PC-9 (cell line): ENCODE measurements at regions not wholly inside any gene's neighbourhood (a gene's known extent, or its start where the extent isn't known, plus 50 kb on each side); places are given as distances from the start of the nearest gene placed in this dataset.

Source experiments
- BruUV-seq: library from RNA; stranded (reverse); fragments of 400-500 nt; replicated peaks from 2 replicates; lab custom pipeline; 2021; lab: Mats Ljungman, UMichigan
- CTCF ChIA-PET: fragments of 300-600 bp; sonication (Branson Sonifier 250); formaldehyde crosslinking; loops from one replicate; lab custom pipeline; 2022; ENCODE audit warnings: antibody characterized with exemption; lab: Charles Lee
- POLR2A ChIA-PET: fragments of 300-600 bp; sonication (Branson Sonifier 250); formaldehyde crosslinking; loops from one replicate; lab custom pipeline; 2022; ENCODE audit warnings: antibody characterized with exemption; ENCODE audit not compliant: unreplicated experiment; lab: Charles Lee
- DNase-seq, 2 experiments: peaks; one replicate each; pipeline versions ENCODE4 v3.0.0 to v3.0.0-alpha.2; 2015 to 2022; ENCODE audit warnings: mixed read lengths in 1 of 2
- H2AFZ ChIP-seq: fragments of 200-600 bp; sonication (generic); 2 replicates; pipeline ENCODE4 v1.8.1; 2017; ENCODE audit warnings: antibody characterized with exemption
- H3F3A ChIP-seq: fragments of 200-600 bp; sonication (generic); 2 replicates; pipeline ENCODE4 v1.8.1; 2017; ENCODE audit warnings: antibody characterized with exemption, mild to moderate bottlenecking, low read depth; ENCODE audit not compliant: insufficient read depth
- H3K27ac ChIP-seq: fragments of 200-600 bp; sonication (generic); 2 replicates; pipeline ENCODE4 v1.6.1; 2016; ENCODE audit warnings: mixed run types
- H3K27me3 ChIP-seq: fragments of 200-600 bp; sonication (generic); 2 replicates; pipeline ENCODE4 v1.6.1; 2016; ENCODE audit warnings: low read depth, mixed run types; ENCODE audit not compliant: insufficient read depth
- H3K36me3 ChIP-seq: fragments of 200-600 bp; sonication (generic); 2 replicates; pipeline ENCODE4 v1.6.1; 2016; ENCODE audit warnings: low read depth, mixed run types
- H3K4me1 ChIP-seq: fragments of 200-600 bp; sonication (generic); replicated peaks from 2 replicates; pipeline ENCODE4 v1.6.1; 2016; ENCODE audit warnings: mixed run types; ENCODE audit not compliant: insufficient read depth
- H3K4me2 ChIP-seq: fragments of 200-600 bp; sonication (generic); 2 replicates; pipeline ENCODE4 v1.6.1; 2017; ENCODE audit warnings: mixed run types
- H3K4me3 ChIP-seq: fragments of 200-600 bp; sonication (generic); 2 replicates; pipeline ENCODE4 v1.6.1; 2016; ENCODE audit warnings: mixed run types
- H3K79me2 ChIP-seq: fragments of 200-600 bp; sonication (generic); 2 replicates; pipeline ENCODE4 v1.6.1; 2017; ENCODE audit warnings: low read depth, mixed run types
- H3K9me2 ChIP-seq: fragments of 200-600 bp; sonication (generic); 2 replicates; pipeline ENCODE4 v1.8.1; 2017; ENCODE audit warnings: mild to moderate bottlenecking; ENCODE audit not compliant: insufficient read depth
- H3K9me3 ChIP-seq: fragments of 200-600 bp; sonication (generic); 2 replicates; pipeline ENCODE4 v1.8.1; 2016; ENCODE audit warnings: low read depth; ENCODE audit not compliant: insufficient read depth
- H4K20me1 ChIP-seq: fragments of 200-600 bp; sonication (generic); 2 replicates; pipeline ENCODE4 v1.8.1; 2017; ENCODE audit not compliant: insufficient read depth
- EZH2 ChIP-seq: fragments of 200-600 bp; sonication (generic); IDR thresholded peaks from 2 replicates; pipeline ENCODE4 v1.8.0; 2017; ENCODE audit warnings: antibody characterized with exemption, low read depth
- intact Hi-C: fragments of 100-400 bp; cut with micrococcal nuclease; formaldehyde crosslinking; loops from one replicate; pipeline ENCODE4 v1.10.0; 2022; ENCODE audit not compliant: unreplicated experiment
- TF ChIP-seq, protein P1 (sequence below): fragments of 200-600 bp; sonication (generic); conservative IDR thresholded peaks from 2 replicates; pipeline ENCODE4 v1.6.1; 2017; ENCODE audit warnings: mixed run types, antibody characterized with exemption, mild to moderate bottlenecking, moderate library complexity

DNA sequence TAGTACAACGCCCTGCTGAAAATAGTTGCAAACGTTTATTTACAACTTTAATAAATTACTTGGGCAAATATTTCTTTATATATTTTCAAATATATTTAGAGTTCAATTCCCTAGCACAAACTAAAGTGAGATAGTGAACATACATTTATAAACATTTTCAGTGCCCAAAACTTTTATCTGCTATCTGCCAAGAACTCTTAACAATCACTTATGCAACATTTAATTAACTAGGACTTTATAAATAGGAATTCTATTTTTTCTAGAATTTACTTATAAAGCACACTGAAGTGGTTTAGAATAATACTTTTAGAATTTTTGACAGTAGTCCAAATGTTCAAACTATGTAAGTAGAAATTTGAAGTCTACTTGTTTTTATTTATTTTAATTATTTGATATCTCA is 452.6 kb upstream of the RGS17 start:
- Histone ChIP-seq H3K4me2 (no peak overlapping the region), H3K9me3 (no peaks in the 10 kb centered on the region), H3K4me1 (no peaks in the 10 kb centered on the region), H3K9me2 (no peaks in the 10 kb centered on the region), H3K27me3 (no peaks in the 10 kb centered on the region), H4K20me1 (no peaks in the 10 kb centered on the region), H3K36me3 (no peaks in the 10 kb centered on the region), H3K4me3 (no peak overlapping the region), H2AFZ (no peak overlapping the region), H3K27ac (no peak overlapping the region), H3K79me2 (no peaks in the 10 kb centered on the region), H3F3A (no peaks in the 10 kb centered on the region)
- POLR2A ChIA-PET: no interaction called here
- BruUV-seq: no TSS peak
- intact Hi-C loops: no loop called here
- DNase-seq: no peak
- CTCF ChIA-PET: no interaction called here
- TF ChIP-seq, protein P1, sequence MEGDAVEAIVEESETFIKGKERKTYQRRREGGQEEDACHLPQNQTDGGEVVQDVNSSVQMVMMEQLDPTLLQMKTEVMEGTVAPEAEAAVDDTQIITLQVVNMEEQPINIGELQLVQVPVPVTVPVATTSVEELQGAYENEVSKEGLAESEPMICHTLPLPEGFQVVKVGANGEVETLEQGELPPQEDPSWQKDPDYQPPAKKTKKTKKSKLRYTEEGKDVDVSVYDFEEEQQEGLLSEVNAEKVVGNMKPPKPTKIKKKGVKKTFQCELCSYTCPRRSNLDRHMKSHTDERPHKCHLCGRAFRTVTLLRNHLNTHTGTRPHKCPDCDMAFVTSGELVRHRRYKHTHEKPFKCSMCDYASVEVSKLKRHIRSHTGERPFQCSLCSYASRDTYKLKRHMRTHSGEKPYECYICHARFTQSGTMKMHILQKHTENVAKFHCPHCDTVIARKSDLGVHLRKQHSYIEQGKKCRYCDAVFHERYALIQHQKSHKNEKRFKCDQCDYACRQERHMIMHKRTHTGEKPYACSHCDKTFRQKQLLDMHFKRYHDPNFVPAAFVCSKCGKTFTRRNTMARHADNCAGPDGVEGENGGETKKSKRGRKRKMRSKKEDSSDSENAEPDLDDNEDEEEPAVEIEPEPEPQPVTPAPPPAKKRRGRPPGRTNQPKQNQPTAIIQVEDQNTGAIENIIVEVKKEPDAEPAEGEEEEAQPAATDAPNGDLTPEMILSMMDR: no peak
- TF ChIP-seq EZH2: no peak

DNA sequence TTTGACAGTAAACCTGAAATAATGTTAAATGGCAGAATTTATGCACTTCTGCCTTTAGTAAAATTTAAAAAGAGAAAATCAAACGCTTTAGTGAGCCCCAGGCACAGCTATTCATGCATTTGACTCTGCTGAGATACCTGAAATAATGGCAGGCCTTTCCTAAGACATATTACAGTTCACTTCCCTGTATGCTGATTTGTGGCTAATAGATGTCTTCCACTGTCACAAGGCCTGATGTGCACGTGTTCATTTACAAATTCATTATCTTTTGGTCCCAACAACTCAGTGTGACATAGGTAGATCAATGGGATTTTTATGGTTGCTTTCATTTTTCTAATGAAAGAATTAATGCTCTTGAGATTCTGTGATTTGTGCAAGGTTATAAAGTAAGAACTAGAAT is 449.7 kb upstream of the RGS17 start:
- no peaks in the 10 kb centered on the region for H4K20me1 ChIP-seq
- no peak overlapping the region for H3K4me3 ChIP-seq
- TF ChIP-seq, protein P1: no peak
- TF ChIP-seq EZH2: no peak
- no peak overlapping the region for H3K4me2 ChIP-seq
- DNase-seq: no peak
- H3K79me2 ChIP-seq: no peaks in the 10 kb centered on the region
- intact Hi-C loops: no loop called here
- no peak overlapping the region for H2AFZ ChIP-seq
- no peak overlapping the region for H3K27ac ChIP-seq
- H3K4me1 ChIP-seq: no peaks in the 10 kb centered on the region
- H3K9me3 ChIP-seq: no peaks in the 10 kb centered on the region
- H3K9me2 ChIP-seq: no peaks in the 10 kb centered on the region
- H3K36me3 ChIP-seq: no peaks in the 10 kb centered on the region
- H3K27me3 ChIP-seq: no peaks in the 10 kb centered on the region
- no peaks in the 10 kb centered on the region for H3F3A ChIP-seq
- no TSS peak for BruUV-seq
- CTCF ChIA-PET: no interaction called here
- POLR2A ChIA-PET: no interaction called here

DNA sequence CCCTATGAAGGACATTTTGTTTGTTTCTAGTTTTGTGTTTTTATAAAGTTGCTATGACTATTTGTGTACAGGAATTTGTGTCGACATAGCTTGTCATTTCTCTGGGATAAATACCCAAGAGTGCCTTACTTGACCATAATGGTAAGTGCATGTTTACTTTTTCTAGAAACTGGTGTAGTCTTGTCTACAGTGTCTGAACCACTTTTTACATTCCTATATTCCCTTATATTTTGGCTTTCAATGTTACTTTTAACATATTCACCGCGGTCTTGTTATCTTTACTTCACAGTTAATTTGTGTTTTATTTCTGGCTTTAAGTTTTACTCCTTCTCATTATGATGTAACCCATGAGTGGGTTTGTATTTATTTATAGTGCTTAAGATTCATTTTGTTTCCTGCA is 444.4 kb upstream of the RGS17 start:
- H3K27ac ChIP-seq: no peak overlapping the region
- no peaks in the 10 kb centered on the region for H3K4me1 ChIP-seq
- H3K36me3 ChIP-seq: no peaks in the 10 kb centered on the region
- TF ChIP-seq EZH2: no peak
- TF ChIP-seq, protein P1: no peak
- no peaks in the 10 kb centered on the region for H3F3A ChIP-seq
- DNase-seq: no peak
- H2AFZ ChIP-seq: no peak overlapping the region
- no peaks in the 10 kb centered on the region for H3K27me3 ChIP-seq
- H4K20me1 ChIP-seq: no peaks in the 10 kb centered on the region
- 0 out of 2 replicates have a peak, but pooled peaks cover 4% of the 10 kb centered on the region for H3K9me3 ChIP-seq
- BruUV-seq: no TSS peak
- no peak overlapping the region for H3K4me2 ChIP-seq
- H3K4me3 ChIP-seq: no peak overlapping the region
- no peaks in the 10 kb centered on the region for H3K9me2 ChIP-seq
- CTCF ChIA-PET: no interaction called here
- H3K79me2 ChIP-seq: no peaks in the 10 kb centered on the region
- intact Hi-C loops: no loop called here
- POLR2A ChIA-PET: no interaction called here
